ENCODE measurements at regions not wholly inside any gene's neighbourhood (a gene's known extent, or its start where the extent isn't known, plus 50 kb on each side); places are given as distances from the start of the nearest gene placed in this dataset.

DNA sequence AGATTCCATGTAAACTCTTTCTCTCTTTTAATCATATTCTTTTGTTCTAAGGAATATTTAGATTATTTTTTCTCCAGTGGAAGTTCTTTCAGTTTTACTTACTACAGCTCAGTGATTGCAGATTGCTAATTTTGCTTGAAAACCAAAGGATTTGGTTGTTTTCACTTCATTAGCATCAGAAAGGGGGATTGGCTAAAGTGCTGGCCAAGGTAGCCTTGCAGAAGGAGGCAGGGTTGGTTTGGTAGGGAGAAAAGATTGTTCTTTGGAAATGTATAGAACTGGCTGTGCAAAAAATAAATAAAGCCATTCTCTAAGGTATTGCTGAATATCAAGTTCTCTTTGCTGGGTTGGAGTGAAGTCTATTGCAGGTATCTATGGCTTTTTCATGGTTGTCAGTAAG is 92.6 kb downstream of the FAT3 start:
- H3K9me3 ChIP-seq, result no peaks in the 10 kb centered on the region
- H3K27me3 ChIP-seq, result no peaks in the 10 kb centered on the region
- intact Hi-C loops (cut with DNase I), result no loop called here
- H3K4me3 ChIP-seq, result no peak overlapping the region
- H3K4me1 ChIP-seq, result no peaks in the 10 kb centered on the region
- no peak overlapping the region for H3K27ac ChIP-seq
- TF ChIP-seq, protein P1, sequence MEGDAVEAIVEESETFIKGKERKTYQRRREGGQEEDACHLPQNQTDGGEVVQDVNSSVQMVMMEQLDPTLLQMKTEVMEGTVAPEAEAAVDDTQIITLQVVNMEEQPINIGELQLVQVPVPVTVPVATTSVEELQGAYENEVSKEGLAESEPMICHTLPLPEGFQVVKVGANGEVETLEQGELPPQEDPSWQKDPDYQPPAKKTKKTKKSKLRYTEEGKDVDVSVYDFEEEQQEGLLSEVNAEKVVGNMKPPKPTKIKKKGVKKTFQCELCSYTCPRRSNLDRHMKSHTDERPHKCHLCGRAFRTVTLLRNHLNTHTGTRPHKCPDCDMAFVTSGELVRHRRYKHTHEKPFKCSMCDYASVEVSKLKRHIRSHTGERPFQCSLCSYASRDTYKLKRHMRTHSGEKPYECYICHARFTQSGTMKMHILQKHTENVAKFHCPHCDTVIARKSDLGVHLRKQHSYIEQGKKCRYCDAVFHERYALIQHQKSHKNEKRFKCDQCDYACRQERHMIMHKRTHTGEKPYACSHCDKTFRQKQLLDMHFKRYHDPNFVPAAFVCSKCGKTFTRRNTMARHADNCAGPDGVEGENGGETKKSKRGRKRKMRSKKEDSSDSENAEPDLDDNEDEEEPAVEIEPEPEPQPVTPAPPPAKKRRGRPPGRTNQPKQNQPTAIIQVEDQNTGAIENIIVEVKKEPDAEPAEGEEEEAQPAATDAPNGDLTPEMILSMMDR (IDR thresholded peaks at IDR 0.05), result no peak
- no peak for TF ChIP-seq POLR2A (IDR thresholded peaks at IDR 0.05)
- no peak for DNase-seq
- no peaks in the 10 kb centered on the region for H3K36me3 ChIP-seq

DNA sequence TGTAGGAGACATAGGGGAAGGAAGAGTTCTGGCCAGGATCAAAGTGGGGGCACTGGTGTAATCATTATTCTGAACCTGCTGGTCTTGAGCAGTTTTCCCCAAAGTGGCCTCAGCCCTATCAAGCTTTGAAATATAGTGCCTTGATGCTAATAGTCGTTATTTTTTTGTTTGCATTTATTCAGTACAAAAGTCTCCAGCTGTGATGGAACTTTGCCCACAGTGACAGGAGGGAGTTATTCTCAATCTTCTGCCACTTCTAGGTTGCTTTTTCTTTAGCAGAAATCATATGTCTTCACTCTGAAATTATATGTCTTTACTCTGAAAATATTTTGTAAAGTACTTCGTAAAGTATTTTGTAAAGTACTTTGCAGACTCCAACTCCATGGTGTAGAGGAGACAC is 93.1 kb downstream of the FAT3 start:
- no peaks in the 10 kb centered on the region for H3K4me1 ChIP-seq
- no peak overlapping the region for H3K4me3 ChIP-seq
- 41 to 43% methylated on average over 2 of the region's 2 CpGs for WGBS, 2 donors
- H3K27ac ChIP-seq, result no peak overlapping the region
- TF ChIP-seq, protein P1 (IDR thresholded peaks at IDR 0.05), result no peak
- TF ChIP-seq POLR2A (IDR thresholded peaks at IDR 0.05), result no peak
- H3K27me3 ChIP-seq, result no peaks in the 10 kb centered on the region
- H3K36me3 ChIP-seq, result no peaks in the 10 kb centered on the region
- no peak for DNase-seq
- H3K9me3 ChIP-seq, result no peaks in the 10 kb centered on the region
- intact Hi-C loops (cut with DNase I), result no loop called here

DNA sequence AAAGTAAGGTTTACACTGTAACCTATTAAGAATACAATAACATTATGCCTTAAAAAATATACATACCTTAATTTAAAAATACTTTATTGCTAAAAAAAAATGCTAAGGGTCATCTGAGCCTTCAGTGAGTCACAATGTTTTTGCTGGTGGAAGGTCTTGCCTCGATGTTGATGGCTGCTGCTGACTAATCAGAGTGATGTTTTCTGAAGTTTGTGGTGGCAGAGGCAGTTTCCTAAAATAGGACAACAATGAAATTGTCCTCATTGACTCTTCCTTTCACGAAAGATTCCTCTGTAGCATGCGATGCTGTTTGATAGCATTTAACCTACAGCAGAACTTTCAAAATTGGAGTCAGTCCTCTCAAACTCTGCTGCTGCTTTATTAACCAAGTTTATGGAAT is 97.6 kb downstream of the FAT3 start:
- Histone ChIP-seq H3K27me3 (no peaks in the 10 kb centered on the region), H3K27ac (no peak overlapping the region), H3K9me3 (no peaks in the 10 kb centered on the region), H3K4me3 (no peak overlapping the region), H3K4me1 (no peaks in the 10 kb centered on the region), H3K36me3 (no peaks in the 10 kb centered on the region)
- 61% methylated on average over 3 of the region's 3 CpGs for WGBS, 2 donors
- DNase-seq, result no peak
- TF ChIP-seq POLR2A (IDR thresholded peaks at IDR 0.05), result no peak
- TF ChIP-seq, protein P1 (IDR thresholded peaks at IDR 0.05), result no peak
- intact Hi-C loops (cut with DNase I), result no loop called here

DNA sequence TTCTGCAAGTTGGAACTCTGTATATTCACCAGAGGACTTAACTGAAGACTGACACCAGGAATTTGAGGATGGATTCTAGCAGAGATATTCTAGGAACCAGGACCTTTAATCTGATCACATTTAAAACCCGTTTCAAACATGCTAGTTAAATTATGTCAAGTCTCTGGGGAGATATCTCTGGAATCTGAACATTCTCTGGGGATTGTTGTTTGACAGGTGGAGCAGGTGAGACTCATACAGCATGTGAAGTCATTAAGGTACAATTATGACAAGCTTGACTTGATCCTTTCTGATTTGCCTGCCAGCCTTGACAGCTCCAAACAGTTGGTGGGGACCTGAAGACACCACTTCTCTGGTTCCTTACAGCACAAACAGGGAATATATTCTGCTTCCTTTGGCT is 100.3 kb downstream of the FAT3 start:
- 53 to 75% methylated on average over 1 of the region's 1 CpG for WGBS, 2 donors
- intact Hi-C loops (cut with DNase I), result no loop called here

DNA sequence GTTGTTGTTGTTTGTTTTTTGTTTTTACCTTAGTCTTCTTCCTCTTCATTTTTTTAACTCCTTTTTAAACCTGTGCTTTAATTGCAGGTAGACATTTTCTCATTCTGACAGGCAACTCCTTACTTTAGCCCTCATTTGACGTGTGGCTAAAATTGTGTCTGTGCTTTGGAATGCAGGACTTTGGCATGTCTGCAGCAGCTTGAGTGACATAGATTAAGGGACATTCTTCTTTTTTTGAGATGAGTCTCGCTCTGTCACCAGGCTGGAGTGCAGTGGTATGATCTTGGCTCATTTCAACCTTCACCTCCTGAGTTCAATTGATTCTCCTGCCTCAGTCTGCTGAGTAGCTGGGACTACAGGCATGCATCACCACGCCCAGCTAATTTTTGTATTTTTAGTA is 100.8 kb downstream of the FAT3 start:
- peaks cover 0 to 7% (median 0%) of the 10 kb centered on the region in 3 donors for H3K4me1 ChIP-seq
- H3K27ac ChIP-seq, result no peak overlapping the region
- H3K27me3 ChIP-seq, result no peaks in the 10 kb centered on the region
- TF ChIP-seq, protein P1 (IDR thresholded peaks at IDR 0.05), result no peak
- TF ChIP-seq POLR2A (IDR thresholded peaks at IDR 0.05), result no peak
- H3K9me3 ChIP-seq, result no peaks in the 10 kb centered on the region
- WGBS, 2 donors, result 68 to 83% methylated on average over 2 to 3 of the region's 3 CpGs
- intact Hi-C loops (cut with DNase I), result no loop called here
- DNase-seq, result no peak
- H3K36me3 ChIP-seq, result no peaks in the 10 kb centered on the region
- no peak overlapping the region for H3K4me3 ChIP-seq

More for the DNA sequence above, 100.3 kb downstream of the FAT3 start:
- Histone ChIP-seq H3K9me3 (no peaks in the 10 kb centered on the region), H3K4me1 (peaks cover 0 to 3% (median 0%) of the 10 kb centered on the region in 3 donors), H3K4me3 (no peak overlapping the region), H3K27me3 (no peaks in the 10 kb centered on the region), H3K27ac (no peak overlapping the region), H3K36me3 (no peaks in the 10 kb centered on the region)
- DNase-seq, result no peak
- no peak for TF ChIP-seq POLR2A (IDR thresholded peaks at IDR 0.05)
- TF ChIP-seq, protein P1 (IDR thresholded peaks at IDR 0.05), result no peak

Data from esophagus squamous epithelium (tissue), 5 donors.